Breast epithelium (tissue), 4 donors: ENCODE measurements at regions not wholly inside any gene's neighbourhood (a gene's known extent, or its start where the extent isn't known, plus 50 kb on each side); places are given as distances from the start of the nearest gene placed in this dataset.

Source experiments
- DNase-seq, 2 donors: peaks; one replicate each; pipeline ENCODE4 v3.0.0-alpha.2; 2019; ENCODE audit warnings: low spot score in 2 of 2
- H3K27ac ChIP-seq, 2 donors: fragments of 200-600 bp; sonication (generic) in 1 of 2; one replicate each; pipeline ENCODE4 v1.5.1; 2016 to 2019; ENCODE audit warnings: mild to moderate bottlenecking in 1 of 2
- H3K27me3 ChIP-seq, 2 donors: fragments of 200-600 bp; sonication (generic) in 1 of 2; one replicate each; pipeline versions ENCODE4 v1.5.1 to v1.6.0; 2017 to 2019; ENCODE audit warnings: control low read depth in 1 of 2, mild to moderate bottlenecking in 1 of 2
- H3K36me3 ChIP-seq: fragments of 200-600 bp; one replicate; pipeline ENCODE4 v1.5.1; 2019
- H3K4me1 ChIP-seq, 2 donors: fragments of 200-600 bp; sonication (generic); one replicate each; pipeline ENCODE4 v1.5.1; 2016 to 2019; ENCODE audit warnings: control low read depth in 1 of 2
- H3K4me3 ChIP-seq, 3 donors: fragments of 200-600 bp; sonication (generic); 1 replicate in 2 of 3; 2 replicates in 1 of 3; pipeline ENCODE4 v1.5.1; 2016 to 2019; ENCODE audit warnings: mild to moderate bottlenecking in 3 of 3, moderate library complexity in 2 of 3
- H3K9me3 ChIP-seq, 2 donors: fragments of 200-600 bp; sonication (generic) in 1 of 2; one replicate each; pipeline ENCODE4 v1.5.1; 2016 to 2019; ENCODE audit warnings: control low read depth in 1 of 2
- POLR2A ChIP-seq: fragments of 450-650 bp; IDR thresholded peaks from one replicate; pipeline ENCODE4 v1.6.1; 2016; ENCODE audit warnings: antibody characterized with exemption, mild to moderate bottlenecking, moderate library complexity
- POLR2AphosphoS5 ChIP-seq, 3 donors: sonication (generic); formaldehyde crosslinking; IDR thresholded peaks; one replicate each; pipeline ENCODE4 v1.6.1; 2017; ENCODE audit warnings: antibody characterized with exemption in 3 of 3
- intact Hi-C: fragments of 100-400 bp; cut with DNase I; formaldehyde crosslinking; loops from one replicate; pipeline ENCODE4 v1.15.1; 2023; ENCODE audit warnings: low total_unique reads
- TF ChIP-seq, protein P1 (sequence below), 3 donors: fragments of 450-650 bp; IDR thresholded peaks; one replicate each; pipeline ENCODE4 v1.5.1; 2016 to 2017; ENCODE audit warnings: antibody characterized with exemption in 3 of 3, mild to moderate bottlenecking in 3 of 3, moderate library complexity in 3 of 3

GRCh38 chr3:82676356-82677026, 915.0 kb upstream of the GBE1 start:
- H3K36me3 ChIP-seq, result no peaks in the 10 kb centered on the region
- no peaks in the 10 kb centered on the region for H3K27me3 ChIP-seq
- H3K4me1 ChIP-seq, result no peaks in the 10 kb centered on the region
- intact Hi-C loops, result no loop called here
- H3K9me3 ChIP-seq, result no peaks in the 10 kb centered on the region
- DNase-seq, result no peak
- no peak overlapping the region for H3K4me3 ChIP-seq
- TF ChIP-seq POLR2AphosphoS5 (IDR thresholded peaks at IDR 0.05) (no peak), POLR2A (no peak)
- TF ChIP-seq, protein P1, sequence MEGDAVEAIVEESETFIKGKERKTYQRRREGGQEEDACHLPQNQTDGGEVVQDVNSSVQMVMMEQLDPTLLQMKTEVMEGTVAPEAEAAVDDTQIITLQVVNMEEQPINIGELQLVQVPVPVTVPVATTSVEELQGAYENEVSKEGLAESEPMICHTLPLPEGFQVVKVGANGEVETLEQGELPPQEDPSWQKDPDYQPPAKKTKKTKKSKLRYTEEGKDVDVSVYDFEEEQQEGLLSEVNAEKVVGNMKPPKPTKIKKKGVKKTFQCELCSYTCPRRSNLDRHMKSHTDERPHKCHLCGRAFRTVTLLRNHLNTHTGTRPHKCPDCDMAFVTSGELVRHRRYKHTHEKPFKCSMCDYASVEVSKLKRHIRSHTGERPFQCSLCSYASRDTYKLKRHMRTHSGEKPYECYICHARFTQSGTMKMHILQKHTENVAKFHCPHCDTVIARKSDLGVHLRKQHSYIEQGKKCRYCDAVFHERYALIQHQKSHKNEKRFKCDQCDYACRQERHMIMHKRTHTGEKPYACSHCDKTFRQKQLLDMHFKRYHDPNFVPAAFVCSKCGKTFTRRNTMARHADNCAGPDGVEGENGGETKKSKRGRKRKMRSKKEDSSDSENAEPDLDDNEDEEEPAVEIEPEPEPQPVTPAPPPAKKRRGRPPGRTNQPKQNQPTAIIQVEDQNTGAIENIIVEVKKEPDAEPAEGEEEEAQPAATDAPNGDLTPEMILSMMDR (IDR thresholded peaks at IDR 0.05), result no peak
- H3K27ac ChIP-seq, result no peak overlapping the region

DNA sequence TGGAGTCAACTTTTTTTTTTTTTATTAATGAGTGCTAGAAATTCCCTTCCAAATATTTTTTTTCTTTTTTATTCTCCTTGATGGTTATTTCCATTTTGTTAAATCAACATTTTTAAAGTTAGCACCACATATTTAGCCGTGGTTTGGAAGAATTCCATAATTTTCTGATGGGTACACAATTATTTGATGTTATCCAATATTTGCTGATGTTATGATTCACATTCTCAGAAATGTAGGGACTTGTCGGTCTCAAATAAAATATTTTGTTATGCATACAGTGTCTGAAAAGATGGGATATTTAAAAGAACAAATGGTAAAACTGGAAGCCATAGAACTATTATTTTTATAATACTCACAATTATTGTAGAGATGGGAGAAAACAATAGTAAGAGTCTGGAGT, 911.5 kb upstream of the GBE1 start:
- H3K27ac ChIP-seq, result no peak overlapping the region
- no peak for DNase-seq
- no peaks in the 10 kb centered on the region for H3K27me3 ChIP-seq
- H3K36me3 ChIP-seq, result no peaks in the 10 kb centered on the region
- no peak overlapping the region for H3K4me3 ChIP-seq
- no peak for TF ChIP-seq POLR2A
- no peak for TF ChIP-seq POLR2AphosphoS5 (IDR thresholded peaks at IDR 0.05)
- TF ChIP-seq, protein P1 (IDR thresholded peaks at IDR 0.05), result no peak
- intact Hi-C loops, result no loop called here
- no peaks in the 10 kb centered on the region for H3K9me3 ChIP-seq
- H3K4me1 ChIP-seq, result no peaks in the 10 kb centered on the region

GRCh38 chr3:82671466-82671865, 910.0 kb upstream of the GBE1 start:
- no peak for DNase-seq
- H3K27ac ChIP-seq, result no peak overlapping the region
- intact Hi-C loops, result no loop called here

GRCh38 chr3:82654708-82655107, 893.3 kb upstream of the GBE1 start:
- no peak overlapping the region for H3K4me3 ChIP-seq
- peaks cover 0 to 10% of the 10 kb centered on the region in 2 donors for H3K9me3 ChIP-seq
- H3K27me3 ChIP-seq, result no peaks in the 10 kb centered on the region
- H3K36me3 ChIP-seq, result no peaks in the 10 kb centered on the region
- no peak overlapping the region for H3K27ac ChIP-seq
- TF ChIP-seq POLR2AphosphoS5 (IDR thresholded peaks at IDR 0.05), result no peak
- TF ChIP-seq, protein P1 (IDR thresholded peaks at IDR 0.05), result no peak
- no peak for TF ChIP-seq POLR2A
- intact Hi-C loops, result no loop called here
- no peak for DNase-seq
- H3K4me1 ChIP-seq, result no peaks in the 10 kb centered on the region

More at GRCh38 chr3:82671466-82671865, 910.0 kb upstream of the GBE1 start:
- H3K27me3 ChIP-seq, result no peaks in the 10 kb centered on the region
- H3K9me3 ChIP-seq, result no peaks in the 10 kb centered on the region
- no peak overlapping the region for H3K4me3 ChIP-seq
- H3K36me3 ChIP-seq, result no peaks in the 10 kb centered on the region
- no peaks in the 10 kb centered on the region for H3K4me1 ChIP-seq
- TF ChIP-seq, protein P1 (IDR thresholded peaks at IDR 0.05), result no peak
- TF ChIP-seq POLR2A (no peak), POLR2AphosphoS5 (IDR thresholded peaks at IDR 0.05) (no peak)

DNA sequence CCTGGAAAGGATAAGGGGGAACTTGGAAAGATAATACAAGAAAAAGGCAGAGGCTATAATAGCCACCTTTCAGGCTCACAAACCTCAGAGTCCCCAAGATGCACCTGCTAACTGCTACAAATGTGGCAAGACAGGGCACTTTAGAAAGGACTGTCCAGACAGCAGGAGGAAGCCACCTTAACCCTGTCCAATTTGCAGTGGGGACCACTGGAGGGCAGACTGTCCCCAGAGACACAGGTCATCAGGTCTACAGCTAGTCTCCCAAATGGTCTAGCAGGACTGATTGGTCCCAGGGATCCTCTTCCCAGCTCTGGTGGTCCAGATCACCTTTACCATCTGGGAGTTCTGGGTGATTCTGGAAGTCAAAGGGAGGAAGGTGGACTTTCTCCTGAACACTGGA, 882.5 kb upstream of the GBE1 start:
- TF ChIP-seq, protein P1 (IDR thresholded peaks at IDR 0.05), result no peak
- TF ChIP-seq POLR2AphosphoS5 (IDR thresholded peaks at IDR 0.05) (no peak), POLR2A (no peak)
- Histone ChIP-seq H3K36me3 (no peaks in the 10 kb centered on the region), H3K9me3 (no peaks in the 10 kb centered on the region), H3K4me3 (no peak overlapping the region), H3K4me1 (no peaks in the 10 kb centered on the region), H3K27me3 (no peaks in the 10 kb centered on the region), H3K27ac (no peak overlapping the region)
- no peak for DNase-seq
- intact Hi-C loops, result no loop called here
